DND-41 (cell line): ENCODE measurements at regions not wholly inside any gene's neighbourhood (a gene's known extent, or its start where the extent isn't known, plus 50 kb on each side); places are given as distances from the start of the nearest gene placed in this dataset.

ENCODE experiments used
- CTCF ChIP-seq: IDR thresholded peaks from 2 replicates; pipeline ENCODE4 v1.5.1; 2012; ENCODE audit warnings: borderline replicate concordance, low read length, moderate library complexity, mild to moderate bottlenecking; ENCODE audit not compliant: poor library complexity, severe bottlenecking; ENCODE audit errors: extremely low read depth
- EZH2 ChIP-seq: IDR thresholded peaks from 3 replicates; pipeline ENCODE4 v1.6.1; 2012; ENCODE audit warnings: borderline replicate concordance, low read depth, mild to moderate bottlenecking, moderate library complexity, low read length, inconsistent platforms; ENCODE audit not compliant: severe bottlenecking

- TF ChIP-seq CTCF (no peak), EZH2 (no peak)
Observed at GRCh38 chr13:40143106-40143505, 487.6 kb downstream of the COG6 start.
